Stimulated activated CD4-positive, alpha-beta T cell treated with anti-CD3 and anti-CD28 coated beads, Interleukin-1b, Interleukin-23, amount 100 ng/mL, for 24 hours (primary cell): ENCODE measurements at regions not wholly inside any gene's neighbourhood (a gene's known extent, or its start where the extent isn't known, plus 50 kb on each side); places are given as distances from the start of the nearest gene placed in this dataset.

ENCODE experiments used
- DNase-seq, 4 experiments: peaks; one replicate each; pipeline ENCODE4 v3.0.0-alpha.2; 2020; ENCODE audit warnings: low read depth in 4 of 4, low spot score in 1 of 4

DNA sequence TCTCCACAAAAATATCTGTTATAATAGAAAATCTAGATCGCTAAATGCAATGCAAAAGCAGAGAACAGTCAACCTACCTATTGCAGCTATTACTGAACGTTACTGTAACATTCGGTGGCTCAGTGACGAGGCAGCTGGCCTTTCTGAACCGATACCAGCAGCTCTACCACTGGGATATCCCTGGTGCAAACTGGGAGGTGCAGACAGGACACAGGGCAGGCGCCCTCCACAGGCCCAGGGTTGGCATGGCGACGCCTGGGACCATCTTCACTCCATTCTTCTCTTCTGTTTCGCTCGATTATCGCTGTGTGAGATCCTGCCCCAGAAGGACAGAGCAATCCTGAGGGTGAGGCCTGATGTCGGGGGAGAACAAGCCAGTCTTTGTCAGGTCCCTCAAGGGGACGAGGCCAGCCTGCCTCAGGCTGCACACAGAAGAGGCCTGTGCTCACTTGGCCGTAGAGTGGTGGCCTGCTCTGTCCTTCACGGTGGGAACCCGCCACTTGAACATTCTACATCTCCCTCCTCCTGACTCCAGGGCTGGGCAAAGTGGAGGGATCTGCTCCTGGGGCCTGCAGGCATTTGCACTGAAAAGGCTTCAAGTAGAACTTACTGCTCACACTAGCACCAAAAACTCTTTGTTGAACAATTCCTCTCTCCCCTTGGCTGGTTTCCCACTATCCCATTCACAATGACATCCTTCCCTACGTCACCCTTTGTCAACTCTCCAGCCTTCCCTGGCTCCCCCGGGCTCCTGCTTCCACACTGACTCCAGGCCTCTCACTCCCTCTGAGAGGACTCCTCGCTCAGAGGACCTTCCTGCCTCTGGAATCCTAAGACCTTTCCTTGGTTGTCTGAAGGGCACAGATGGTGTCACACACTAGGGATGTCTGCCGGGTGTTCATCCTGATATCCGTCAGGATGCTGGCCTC lies 49.7 kb downstream of the CYRIA start:
- DNase-seq, result no peak

DNA sequence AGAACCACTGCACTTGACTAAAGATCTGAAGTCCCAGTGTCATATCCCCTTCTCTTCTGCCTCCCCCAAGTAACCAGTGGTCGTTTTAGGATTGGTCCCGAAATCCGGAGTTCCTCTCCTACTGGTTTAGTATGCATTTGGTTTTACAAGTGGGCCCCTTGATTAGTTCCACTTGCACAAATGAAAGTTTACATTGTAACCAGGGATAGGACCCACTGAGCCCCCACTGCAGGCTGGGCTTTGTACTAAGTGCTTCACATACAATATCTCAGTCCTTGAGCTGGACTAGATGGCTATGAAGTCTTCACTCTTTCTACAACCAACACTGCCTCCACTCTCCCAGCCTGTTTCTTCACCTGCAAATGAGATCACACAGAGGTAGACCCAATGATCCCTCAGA lies 50.4 kb downstream of the CYRIA start:
- no peak for DNase-seq

DNA sequence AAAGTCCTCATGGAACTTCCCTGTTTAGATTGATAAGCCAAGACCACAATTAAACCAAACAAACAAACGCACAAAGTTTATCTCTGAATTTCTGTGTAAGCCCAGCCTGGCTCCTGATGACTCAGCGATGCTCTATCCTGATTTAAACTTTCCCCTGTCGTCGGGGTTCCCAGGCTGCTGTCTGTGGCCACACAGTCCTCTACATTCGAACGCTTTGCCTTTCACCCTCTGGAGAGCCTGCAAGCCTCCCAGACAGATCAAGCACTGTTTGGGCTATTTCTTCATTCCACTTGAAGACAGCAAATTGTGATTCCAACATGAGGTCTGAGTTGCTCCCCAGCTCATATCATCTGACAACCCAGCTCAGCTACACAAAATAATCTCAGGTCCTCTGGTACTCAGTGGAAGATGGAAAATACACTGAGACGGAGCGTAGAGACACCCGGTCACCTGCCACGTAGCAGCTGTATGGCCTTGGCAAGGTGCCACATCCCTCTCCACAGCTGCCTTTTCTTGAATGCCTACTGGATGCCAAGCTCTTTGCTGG lies 51.2 kb downstream of the CYRIA start:
- no peak for DNase-seq

DNA sequence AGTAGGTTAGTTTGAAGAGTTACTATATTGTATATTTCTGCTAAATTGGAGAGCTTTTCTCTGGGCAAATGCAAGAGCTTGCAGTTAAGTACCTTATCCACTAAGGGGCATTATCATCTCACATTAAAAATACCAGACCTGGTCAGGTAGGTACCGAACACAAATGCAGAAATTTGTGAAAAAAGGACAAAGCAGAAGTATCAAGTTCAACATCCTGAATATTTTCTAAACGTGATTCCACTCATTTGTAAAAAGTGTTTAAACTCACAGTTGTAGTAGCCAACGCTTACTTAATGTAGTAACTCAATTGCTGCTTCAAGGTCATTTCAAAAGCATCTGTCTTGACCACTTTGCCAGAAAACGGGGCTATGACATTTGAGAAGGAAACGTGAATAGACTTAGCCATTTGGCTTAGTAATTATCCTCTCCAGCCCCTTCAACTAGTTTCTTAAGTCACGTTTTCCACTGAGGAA lies 52.1 kb downstream of the CYRIA start:
- DNase-seq, result no peak

DNA sequence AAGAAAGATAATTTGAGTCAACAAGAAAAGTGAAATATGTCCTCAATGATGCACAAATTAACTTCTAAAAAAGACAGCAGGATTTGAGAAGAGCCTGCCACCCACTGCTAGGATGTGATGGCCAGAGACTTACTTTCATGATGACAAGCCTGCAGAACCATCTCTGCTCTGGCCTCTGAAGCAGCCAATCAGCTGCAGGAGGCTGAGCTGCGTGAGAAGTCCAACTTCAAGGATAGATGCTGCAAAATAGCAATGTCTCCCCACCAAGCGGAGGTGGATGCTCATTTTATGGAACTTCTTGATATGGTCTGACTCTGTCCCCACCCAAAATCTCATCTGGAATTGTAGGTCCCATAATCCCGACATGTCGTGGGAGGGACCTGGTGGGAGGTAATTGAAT lies 53.1 kb downstream of the CYRIA start:
- no peak for DNase-seq

DNA sequence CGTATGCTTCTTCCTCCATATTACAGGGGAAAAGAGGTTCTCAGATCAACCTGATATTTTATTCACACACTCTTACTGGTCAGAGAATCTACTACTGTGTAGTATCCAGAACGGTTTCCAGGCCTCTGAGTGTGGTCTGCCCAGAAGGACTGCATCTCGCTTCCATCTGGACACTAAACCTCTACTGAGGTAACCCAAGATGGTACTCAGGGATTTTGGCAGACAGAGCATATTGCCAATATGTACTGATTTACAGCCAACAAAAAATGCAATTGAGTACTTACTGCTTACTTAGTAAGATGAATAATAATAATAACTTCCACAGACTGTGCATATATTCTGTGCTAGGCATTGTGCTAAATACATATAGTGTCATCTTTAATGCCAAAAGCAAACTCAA lies 55.8 kb downstream of the CYRIA start:
- DNase-seq, result no peak

DNA sequence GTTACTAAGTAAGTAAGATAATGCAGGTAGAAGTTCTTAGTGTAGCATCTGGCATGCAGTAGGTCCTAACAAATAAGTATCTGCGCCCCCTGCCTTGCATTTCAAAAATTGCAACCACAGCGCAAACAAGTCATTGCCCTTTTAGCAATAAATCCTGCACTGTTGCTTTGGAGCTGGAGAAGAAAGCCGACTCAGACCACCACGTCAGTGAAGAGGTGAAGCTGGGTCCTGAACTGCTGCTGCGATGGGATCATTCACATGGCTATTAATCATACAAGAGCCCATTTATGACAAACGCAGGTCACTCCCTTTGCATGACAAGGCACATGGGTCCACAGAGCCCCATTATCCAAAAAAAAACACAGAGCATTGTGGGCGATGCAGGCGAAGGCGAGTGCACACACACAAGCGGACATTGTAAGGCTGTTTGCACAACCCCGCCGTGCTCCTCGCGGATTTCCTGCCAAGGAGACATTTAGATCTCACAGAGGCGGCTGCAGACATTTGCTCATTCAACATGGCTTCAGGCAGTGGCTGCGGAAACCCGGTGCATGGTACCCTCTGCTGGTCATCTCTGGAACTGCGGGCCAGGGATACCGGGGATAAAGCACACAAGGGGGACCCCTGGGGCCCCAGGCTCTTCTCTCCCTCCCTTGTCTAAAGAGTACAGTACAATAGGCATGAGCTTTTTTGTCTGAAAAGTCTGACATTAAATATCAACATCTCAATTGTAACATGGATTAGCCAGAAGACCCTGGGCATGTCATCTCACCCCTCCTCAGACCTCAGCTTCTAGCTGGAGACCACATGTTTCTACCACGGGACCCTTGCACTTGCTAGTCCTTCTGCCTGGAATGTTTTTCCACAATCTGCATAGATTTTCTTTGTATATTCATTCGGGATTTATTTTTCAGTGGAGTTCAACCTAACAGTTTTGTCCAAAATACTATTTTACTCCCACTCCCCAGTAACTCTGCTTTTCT lies 56.7 kb downstream of the CYRIA start:
- DNase-seq, result peak; percentile 69 to 87 (median 80)

DNA sequence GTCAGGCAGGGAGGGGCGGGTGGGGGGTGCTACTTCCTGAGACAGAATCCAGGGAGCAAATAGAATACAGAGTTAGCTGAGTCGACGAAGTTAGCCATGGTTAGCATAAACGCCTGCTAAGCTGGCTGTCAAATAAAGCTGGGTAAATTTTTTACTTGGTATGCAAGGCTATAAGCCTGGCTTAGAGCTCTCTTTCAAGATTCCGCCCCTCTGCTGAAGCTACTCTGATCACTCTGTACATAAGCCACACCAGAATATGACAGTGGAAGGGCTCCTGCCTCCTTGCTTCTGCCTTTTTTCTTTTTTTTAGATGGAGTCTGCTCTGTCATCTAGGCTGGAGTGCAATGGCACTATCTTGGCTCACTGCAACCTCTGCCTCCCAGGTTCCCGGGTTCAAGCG lies 58.3 kb downstream of the CYRIA start:
- no peak for DNase-seq

DNA sequence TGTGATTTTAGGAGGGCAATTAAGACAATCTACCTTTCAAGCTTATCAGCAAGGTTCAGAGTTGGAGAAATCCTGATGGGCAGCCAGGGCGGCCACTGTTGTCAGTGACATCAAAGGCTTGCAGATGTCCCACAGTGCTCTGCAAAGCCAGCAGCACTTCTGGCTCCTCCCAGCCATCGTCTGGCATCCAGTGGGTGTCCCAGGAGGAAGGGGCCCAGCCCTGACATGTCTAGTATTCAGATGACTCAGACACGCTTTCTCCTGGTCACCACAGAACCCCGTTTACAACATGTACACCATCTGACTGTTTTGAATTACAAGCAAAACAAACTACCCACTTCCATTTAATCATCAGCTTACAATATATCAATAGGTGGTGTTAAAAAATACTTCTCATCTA lies 61.4 kb downstream of the CYRIA start:
- DNase-seq, result no peak

DNA sequence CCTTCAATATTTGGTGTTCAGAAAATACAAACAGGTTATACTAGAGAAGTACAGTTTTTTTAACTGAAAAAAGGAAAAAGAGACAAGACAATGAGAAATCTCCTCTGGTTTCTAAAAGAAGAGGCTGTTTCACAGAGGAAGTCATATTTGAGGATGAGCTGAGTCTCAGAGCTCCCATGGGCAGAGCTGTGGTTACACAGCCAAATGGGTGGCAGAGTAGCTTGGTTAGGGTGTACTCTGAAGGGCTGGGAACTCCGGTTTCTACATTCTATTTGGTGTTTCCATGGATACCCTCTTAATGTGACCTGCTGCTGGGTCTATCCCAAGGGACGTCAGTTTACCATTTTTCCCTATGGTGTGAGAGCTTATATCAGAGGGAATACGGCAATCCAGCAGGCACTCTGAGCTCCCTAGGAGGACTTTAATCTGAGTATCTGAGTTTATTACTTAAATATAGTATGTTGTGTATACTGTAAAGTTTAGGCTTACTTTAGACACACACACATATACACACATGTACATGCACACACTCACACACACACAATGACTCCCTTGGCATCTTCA lies 74.2 kb downstream of the CYRIA start:
- DNase-seq, result no peak

DNA sequence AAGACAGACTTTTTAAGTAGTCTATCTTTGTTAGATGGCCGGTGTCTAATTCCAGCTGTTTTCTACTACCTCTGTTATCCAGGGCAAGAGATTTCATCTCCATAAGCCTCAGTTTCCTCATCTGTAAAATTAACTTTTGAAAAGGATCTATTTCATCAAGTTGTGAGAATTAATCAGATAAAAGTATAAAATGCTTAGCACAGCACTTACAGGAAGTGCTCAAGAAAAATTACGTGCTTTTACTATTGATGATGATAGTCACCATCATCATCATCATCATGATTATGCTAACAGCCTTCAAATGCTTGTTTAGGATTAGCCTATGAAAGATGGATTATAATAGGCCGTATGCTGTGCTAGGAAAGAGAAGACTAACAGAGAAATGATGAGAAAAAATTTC lies 76.2 kb downstream of the CYRIA start:
- no peak for DNase-seq

DNA sequence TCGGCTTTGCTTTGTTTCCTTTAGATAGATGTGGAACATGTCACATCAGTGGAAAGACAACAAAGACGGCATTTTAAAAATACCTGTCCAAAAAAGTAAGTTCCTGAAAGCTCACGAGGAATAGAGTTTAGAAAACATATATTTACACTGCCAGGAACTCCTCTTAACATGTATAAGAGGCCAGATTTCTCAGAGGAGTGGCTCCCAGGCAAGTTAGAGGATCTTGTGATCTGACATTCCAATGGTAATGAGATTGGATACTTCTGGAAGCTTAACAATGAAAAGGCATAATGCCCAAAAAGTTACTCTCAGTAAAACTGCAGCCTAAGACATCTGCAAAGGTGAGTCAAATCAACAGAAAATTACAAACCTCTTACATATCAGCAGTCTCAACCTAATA lies 77.1 kb downstream of the CYRIA start:
- no peak for DNase-seq

DNA sequence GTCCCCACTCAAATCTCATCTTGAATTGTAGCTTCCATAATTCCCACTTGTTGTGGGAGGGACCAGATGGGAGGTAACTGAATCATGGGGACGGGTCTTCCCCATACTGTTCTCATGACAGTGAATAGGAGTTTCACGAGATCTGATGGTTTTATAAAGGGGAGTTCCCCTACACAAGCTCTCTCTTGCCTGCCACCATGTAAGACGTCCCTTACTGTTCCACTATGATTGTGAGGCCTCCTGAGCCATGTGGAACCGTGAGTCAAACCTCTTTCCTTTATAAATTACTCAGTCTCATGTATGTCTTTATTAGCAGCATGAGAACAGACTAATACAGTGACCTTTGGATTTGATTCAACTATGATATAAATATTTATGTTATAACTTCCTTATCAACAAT lies 78.0 kb downstream of the CYRIA start:
- DNase-seq, result no peak

DNA sequence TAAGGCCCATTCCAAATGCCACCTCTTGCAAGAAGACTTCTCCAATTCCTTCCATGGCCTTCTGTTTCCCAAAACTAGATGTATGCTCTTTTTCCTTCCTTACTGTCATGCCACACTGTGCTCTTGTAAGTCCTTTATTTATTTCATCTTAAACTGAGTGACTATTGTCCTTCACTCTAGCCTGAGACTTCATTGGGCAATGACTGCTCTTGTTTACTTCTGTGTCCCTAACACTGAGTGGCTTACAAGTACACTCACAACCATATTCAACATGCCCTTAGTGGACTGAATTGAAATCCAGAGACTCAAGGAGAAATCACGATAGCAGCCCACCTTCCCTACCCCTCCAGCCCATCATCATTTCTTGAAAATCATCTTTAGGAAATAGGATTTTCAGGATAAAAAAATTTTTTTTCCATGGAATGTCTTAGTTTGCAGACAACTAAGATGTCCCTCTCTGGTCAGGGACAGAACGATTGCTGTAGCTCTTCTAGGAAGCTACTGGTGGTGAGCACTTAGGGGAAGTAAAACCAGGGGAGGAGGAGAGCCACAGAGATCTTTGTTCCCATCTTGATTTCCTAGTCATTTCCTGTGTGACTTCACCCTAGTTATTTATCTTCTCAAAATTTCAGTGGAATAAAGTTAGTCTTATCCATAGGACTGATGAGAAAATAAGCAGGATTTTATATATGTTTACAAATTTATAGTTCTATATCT lies 80.7 kb downstream of the CYRIA start:
- DNase-seq, result no peak

DNA sequence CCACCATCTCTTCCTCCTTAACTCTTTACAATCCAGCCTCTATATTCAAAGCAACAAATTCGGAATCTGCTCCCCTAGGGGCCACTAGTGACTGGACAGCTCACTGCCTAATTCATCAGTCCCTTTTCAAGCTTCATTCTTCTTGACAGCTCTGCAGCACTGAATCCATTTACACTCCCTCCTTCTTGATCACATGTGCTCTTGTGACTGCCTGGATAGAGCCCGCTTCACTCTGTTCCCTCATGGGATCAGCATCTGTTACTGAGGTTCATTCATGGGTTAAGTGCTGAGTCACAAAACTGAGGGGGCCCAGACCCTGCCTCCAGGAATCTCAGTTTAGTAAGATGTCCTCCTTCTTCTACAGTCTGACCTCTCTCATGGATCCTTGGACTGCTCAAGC lies 81.5 kb downstream of the CYRIA start:
- no peak for DNase-seq

DNA sequence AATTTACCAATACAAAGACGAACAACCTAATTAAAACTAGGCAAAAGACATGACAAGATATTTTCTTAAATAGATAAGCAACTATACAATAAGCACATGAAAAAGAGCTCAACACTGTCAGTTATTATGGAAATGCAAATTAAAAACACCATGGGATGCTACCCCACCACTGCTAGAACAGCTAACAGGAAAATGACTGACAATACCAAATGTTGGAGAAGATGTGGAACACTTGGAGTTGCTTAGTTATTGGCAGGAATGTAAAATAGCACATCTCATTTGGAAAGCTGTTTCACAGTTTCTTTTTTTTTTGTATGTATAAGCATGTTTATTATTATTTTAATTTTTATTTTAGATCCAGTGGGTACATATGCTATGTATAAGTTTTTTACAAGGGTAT lies 84.4 kb downstream of the CYRIA start:
- DNase-seq, result no peak

DNA sequence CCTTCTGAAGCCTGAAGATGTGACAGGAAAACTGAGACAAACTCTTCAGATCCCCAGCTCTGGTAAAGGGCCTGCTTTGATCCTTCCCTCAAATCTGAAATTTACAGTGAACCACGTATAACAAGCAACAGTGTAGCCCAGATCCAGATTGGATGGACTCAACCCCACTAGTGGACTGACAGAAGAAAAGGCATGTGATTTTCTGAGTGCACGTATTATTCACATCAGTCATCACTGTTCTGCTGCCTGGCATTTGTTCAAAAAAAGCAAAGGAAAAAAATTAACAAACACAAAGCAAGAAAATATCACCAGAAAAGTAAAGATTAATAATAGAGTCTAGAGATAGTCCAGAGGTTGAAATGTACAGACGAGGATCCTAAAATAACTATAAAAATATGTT lies 87.6 kb downstream of the CYRIA start:
- no peak for DNase-seq

DNA sequence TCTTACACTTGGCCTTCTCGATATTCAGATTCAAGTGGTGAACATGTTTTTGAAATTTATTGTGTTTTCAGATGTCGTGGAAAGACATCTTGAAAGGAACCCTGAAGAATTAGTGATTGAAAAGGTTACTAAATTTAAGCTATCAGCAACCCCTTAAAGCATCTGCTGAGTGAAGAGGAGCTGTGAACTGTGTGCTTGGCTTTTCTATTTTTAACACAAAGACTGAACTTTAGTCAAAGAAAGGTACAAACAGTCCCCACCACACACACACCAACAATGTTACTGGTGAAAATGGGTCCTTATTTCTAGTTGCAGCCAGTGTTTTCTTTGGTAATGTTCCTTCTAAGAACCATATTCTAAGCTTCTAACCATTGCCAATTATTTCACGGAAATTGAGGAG lies 95.1 kb downstream of the CYRIA start:
- DNase-seq, result no peak

DNA sequence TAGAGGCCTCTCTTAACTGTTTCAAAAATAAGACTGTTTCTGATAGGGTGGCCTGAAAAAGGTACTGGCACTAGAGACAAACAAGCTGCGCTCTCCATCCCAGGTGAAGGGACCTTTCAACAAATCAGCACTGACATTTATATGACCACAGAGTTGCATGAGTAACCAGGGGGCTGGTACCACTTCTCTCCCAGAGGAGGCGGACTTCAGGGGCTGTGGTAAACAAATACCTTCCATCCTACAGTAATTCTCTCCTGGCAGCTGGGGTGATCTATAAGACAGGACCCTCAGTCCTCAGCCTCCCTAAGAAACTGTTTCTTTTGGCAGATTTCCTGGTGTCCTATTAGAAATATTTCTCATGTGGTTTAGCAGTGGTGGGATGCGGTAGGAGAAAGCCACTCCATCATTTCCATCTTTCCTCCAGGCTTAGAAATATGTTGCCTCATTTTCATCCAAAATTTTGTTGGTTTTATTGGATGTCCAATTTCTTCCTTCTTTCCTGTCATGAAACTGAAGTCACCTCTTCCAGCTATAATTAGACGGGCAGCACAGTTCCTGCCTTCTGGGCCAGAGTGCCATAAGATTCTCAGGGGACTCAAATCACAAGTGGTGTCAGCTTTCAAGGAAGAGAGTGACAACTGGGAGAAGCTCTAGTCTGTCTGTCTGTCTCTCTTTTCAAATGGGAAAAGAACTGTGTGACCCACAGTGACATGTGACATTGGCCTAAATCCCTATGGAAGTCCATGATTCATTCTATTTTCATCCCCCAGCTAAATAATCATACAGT lies 96.4 kb downstream of the CYRIA start:
- DNase-seq, result no peak

DNA sequence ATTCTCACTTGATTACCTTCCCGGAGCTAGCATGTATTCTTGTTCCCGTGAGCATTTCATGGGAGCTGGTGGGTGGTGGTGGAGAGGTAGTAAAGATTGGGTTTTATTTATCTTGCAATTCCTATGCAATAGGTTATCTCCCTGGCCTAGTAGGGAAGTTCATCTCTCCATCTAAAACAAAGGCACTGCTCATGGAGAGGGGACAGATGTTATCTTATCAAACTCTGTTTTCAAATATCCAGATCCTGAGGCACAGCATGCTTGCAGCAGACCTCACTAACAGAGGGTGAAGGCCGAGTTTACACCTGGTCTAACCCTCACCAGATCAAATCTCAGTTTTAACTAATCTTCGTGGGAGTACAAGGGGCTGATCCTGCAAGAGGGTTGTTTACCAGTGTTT lies 98.9 kb downstream of the CYRIA start:
- no peak for DNase-seq
